ENCODE measurements at regions not wholly inside any gene's neighbourhood (a gene's known extent, or its start where the extent isn't known, plus 50 kb on each side); places are given as distances from the start of the nearest gene placed in this dataset.

DNA sequence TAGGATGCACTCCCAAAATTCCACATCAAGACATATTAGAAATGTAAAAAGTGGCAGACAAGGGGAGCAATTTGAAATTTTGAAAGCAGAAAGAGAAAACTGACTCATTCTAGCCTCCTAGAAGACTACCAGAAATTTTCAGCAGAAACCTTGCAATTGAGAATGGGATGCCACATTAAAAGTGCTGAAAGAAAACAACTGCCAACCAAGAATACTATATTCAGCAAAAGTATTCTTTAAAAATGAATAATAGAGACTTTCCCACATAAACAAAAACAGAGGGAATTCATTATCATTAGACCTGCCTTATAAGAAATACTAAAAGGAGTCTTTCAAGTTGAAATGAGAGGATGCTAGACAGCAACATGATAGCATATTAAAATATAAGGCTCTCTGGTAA, 78.3 kb upstream of the HTR2A start:
- Histone ChIP-seq H2AK5ac (ENCODE audit: low read depth, low read length) (no peak overlapping the region), H2BK15ac (ENCODE audit: low read depth, low read length) (no peak overlapping the region), H3K23ac (ENCODE audit: low read depth, low read length) (no peak overlapping the region), H3K4me1 (ENCODE audit: control insufficient read depth, insufficient read depth, low read length) (no peaks in the 10 kb centered on the region), H2BK5ac (ENCODE audit: low read depth, low read length, poor library complexity, severe bottlenecking) (no peak overlapping the region), H3K4ac (ENCODE audit: low read depth, low read length) (no peak overlapping the region), H2BK120ac (ENCODE audit: low read depth, low read length) (no peak overlapping the region), H3K36me3 (ENCODE audit: control insufficient read depth, insufficient read depth, low read length) (no peaks in the 10 kb centered on the region), H3K27ac (ENCODE audit: insufficient read depth, low read length) (no peak overlapping the region), H3K14ac (replicated peaks; ENCODE audit: low read depth, low read length) (no peak overlapping the region), H3K79me1 (ENCODE audit: low read depth in 1 of 2, low read length in 2 of 2) (no peaks in the 10 kb centered on the region), H4K5ac (ENCODE audit: low read depth, low read length) (no peak overlapping the region), H3K4me2 (ENCODE audit: low read depth, low read length) (no peak overlapping the region), H2BK20ac (ENCODE audit: low read depth, low read length) (no peak overlapping the region), H2AFZ (replicated peaks; ENCODE audit: low read length, poor library complexity) (no peak overlapping the region), H3K9me1 (ENCODE audit: insufficient read depth, low read length) (no peaks in the 10 kb centered on the region), H3K9ac (ENCODE audit: low read depth, low read length) (no peak overlapping the region), H3K56ac (ENCODE audit: extremely low read depth, insufficient read depth, low read length) (no peak overlapping the region), H3K27me3 (ENCODE audit: control insufficient read depth, insufficient read depth, low read length) (no peaks in the 10 kb centered on the region), H2AK9ac (replicated peaks; ENCODE audit: low read depth, low read length, poor library complexity) (no peak overlapping the region), H4K20me1 (ENCODE audit: insufficient read depth, low read length) (no peaks in the 10 kb centered on the region), H3K18ac (ENCODE audit: low read depth, low read length) (no peak overlapping the region), H3K4me3 (ENCODE audit: insufficient read depth, low read depth, low read length) (no peak overlapping the region), H4K8ac (ENCODE audit: low read depth in 2 of 2, low read length in 2 of 2) (no peak overlapping the region), H3K9me3 (ENCODE audit: control insufficient read depth, insufficient read depth, low read length) (peaks cover 4% of the 10 kb centered on the region), H4K91ac (ENCODE audit: insufficient read depth, low read depth, low read length) (no peak overlapping the region)
- intact Hi-C loops (cut with micrococcal nuclease): loop anchor here (1.0 to 10.0 kb wide), 2 partner anchors 480 to 799 kb away; no protein-coding TSS in a partner anchor
- no peak for DNase-seq
- BruUV-seq (replicated peaks): no TSS peak
- TF ChIP-seq FOS (IDR thresholded peaks at IDR 0.05; ENCODE audit: low read depth, low read length) (no peak), USF2 (IDR thresholded peaks at IDR 0.05; ENCODE audit: low read depth, low read length) (no peak), SMC3 (IDR thresholded peaks at IDR 0.05; ENCODE audit: low read depth, low read length) (no peak), RCOR1 (IDR thresholded peaks at IDR 0.05; ENCODE audit: insufficient replicate concordance, low read length) (no peak)
- POLR2A ChIA-PET (ENCODE audit: unreplicated experiment): no interaction called here
- in situ Hi-C loops (cut with MboI; ENCODE audit: low sequenced_read_pairs): no loop called here
- CTCF ChIA-PET: interaction anchor here (1.0 kb wide), 1 partner anchor 15 kb away, joined by 3 read pairs; no protein-coding TSS in a partner anchor
- no peak for ATAC-seq (ENCODE audit: low read depth)
- dilution Hi-C loops (cut with HindIII; ENCODE audit: low sequenced_read_pairs, unreplicated experiment): no loop called here
